ENCODE measurements at regions not wholly inside any gene's neighbourhood (a gene's known extent, or its start where the extent isn't known, plus 50 kb on each side); places are given as distances from the start of the nearest gene placed in this dataset.

DNA sequence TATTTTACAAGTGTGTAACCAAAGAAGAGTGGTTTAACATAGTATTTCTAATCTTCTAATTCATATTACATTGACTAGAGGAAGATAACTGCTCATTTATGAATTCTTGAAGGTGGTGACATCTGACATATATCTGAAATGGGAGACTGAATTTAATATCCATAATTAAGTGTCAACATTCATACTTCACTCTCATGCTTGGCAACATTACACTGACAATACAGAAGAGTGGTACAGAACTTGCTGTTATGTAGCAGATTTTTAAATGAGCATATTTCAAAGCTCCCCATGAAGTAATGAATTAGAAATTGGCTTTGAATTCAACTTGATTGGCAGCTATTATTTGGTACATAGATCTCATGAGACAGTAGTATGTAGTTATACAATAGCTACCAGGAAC, 125.8 kb upstream of the POT1 start:
- Histone ChIP-seq H4K20me1 (ENCODE audit: insufficient read depth, low read length) (no peaks in the 10 kb centered on the region), H3K4me1 (ENCODE audit: control insufficient read depth in 1 of 2, insufficient read depth in 2 of 2, low read length in 2 of 2) (no peaks in the 10 kb centered on the region), H3K9me3 (replicated peaks in 1 of 2; ENCODE audit: control insufficient read depth in 1 of 2, insufficient read depth in 1 of 2, low read length in 2 of 2) (no peaks in the 10 kb centered on the region), H3K27me3 (ENCODE audit: control insufficient read depth in 2 of 2, insufficient read depth in 2 of 2, low read length in 2 of 2) (no peaks in the 10 kb centered on the region), H2AFZ (ENCODE audit: insufficient read depth, low read depth, low read length, poor library complexity, severe bottlenecking) (no peak overlapping the region), H3K4me2 (replicated peaks; ENCODE audit: extremely low read depth, low read length, poor library complexity, severe bottlenecking) (no peak overlapping the region), H3K36me3 (replicated peaks in 1 of 2; ENCODE audit: control insufficient read depth in 1 of 2, insufficient read depth in 2 of 2, low read length in 2 of 2) (no peaks in the 10 kb centered on the region), H3K79me2 (ENCODE audit: insufficient read depth, low read length) (no peaks in the 10 kb centered on the region), H3K9ac (ENCODE audit: insufficient read depth, low read length, poor library complexity, severe bottlenecking) (no peak overlapping the region), H3K27ac (ENCODE audit: low read depth in 1 of 2, low read length in 2 of 2) (no peak overlapping the region), H3K4me3 (replicated peaks in 1 of 3; ENCODE audit: low read depth in 2 of 3, low read length in 3 of 3) (no peak overlapping the region)
- intact Hi-C loops (cut with micrococcal nuclease) = no loop called here
- Mint-ChIP-seq H3K36me3 (no peaks in the 10 kb centered on the region), H3K9me3 (peaks cover 0 to 1% (median 0%) of the 10 kb centered on the region in 7 donors), H3K27ac (no peak overlapping the region), H3K27me3 (ENCODE audit: low read depth in 3 of 3) (peaks cover 0 to 2% (median 1%) of the 10 kb centered on the region in 3 donors), H3K4me3 (no peak overlapping the region), H3K4me1 (no peaks in the 10 kb centered on the region)
- TF ChIP-seq, protein P1, sequence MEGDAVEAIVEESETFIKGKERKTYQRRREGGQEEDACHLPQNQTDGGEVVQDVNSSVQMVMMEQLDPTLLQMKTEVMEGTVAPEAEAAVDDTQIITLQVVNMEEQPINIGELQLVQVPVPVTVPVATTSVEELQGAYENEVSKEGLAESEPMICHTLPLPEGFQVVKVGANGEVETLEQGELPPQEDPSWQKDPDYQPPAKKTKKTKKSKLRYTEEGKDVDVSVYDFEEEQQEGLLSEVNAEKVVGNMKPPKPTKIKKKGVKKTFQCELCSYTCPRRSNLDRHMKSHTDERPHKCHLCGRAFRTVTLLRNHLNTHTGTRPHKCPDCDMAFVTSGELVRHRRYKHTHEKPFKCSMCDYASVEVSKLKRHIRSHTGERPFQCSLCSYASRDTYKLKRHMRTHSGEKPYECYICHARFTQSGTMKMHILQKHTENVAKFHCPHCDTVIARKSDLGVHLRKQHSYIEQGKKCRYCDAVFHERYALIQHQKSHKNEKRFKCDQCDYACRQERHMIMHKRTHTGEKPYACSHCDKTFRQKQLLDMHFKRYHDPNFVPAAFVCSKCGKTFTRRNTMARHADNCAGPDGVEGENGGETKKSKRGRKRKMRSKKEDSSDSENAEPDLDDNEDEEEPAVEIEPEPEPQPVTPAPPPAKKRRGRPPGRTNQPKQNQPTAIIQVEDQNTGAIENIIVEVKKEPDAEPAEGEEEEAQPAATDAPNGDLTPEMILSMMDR (IDR thresholded peaks at IDR 0.05) = no peak
- no peak for DNase-seq

DNA sequence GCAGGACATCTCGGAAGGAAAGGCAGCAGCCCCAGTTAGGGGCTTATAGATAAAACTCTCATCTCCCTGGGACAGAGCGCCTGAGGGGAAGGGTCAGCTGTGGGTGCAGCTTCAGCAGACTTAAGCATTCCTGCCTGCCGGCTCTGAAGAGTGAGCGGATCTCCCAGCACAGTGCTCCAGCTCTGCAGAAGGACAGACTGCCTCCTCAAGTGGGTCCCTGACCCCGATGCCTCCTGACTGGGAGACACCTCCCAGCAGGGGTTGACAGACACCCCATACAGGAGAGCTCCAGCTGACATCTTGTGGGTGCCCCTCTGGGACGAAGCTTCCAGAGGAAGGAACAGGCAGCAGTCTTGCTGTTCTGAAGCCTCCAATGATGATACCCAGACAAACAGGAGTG, 117.1 kb upstream of the POT1 start:
- Histone ChIP-seq H3K36me3 (replicated peaks in 1 of 2; ENCODE audit: control insufficient read depth in 1 of 2, insufficient read depth in 2 of 2, low read length in 2 of 2) (no peaks in the 10 kb centered on the region), H2AFZ (ENCODE audit: insufficient read depth, low read depth, low read length, poor library complexity, severe bottlenecking) (no peak overlapping the region), H3K4me1 (ENCODE audit: control insufficient read depth in 1 of 2, insufficient read depth in 2 of 2, low read length in 2 of 2) (no peaks in the 10 kb centered on the region), H3K4me2 (replicated peaks; ENCODE audit: extremely low read depth, low read length, poor library complexity, severe bottlenecking) (no peak overlapping the region), H4K20me1 (ENCODE audit: insufficient read depth, low read length) (no peaks in the 10 kb centered on the region), H3K27me3 (ENCODE audit: control insufficient read depth in 2 of 2, insufficient read depth in 2 of 2, low read length in 2 of 2) (no peaks in the 10 kb centered on the region), H3K4me3 (replicated peaks in 1 of 3; ENCODE audit: low read depth in 2 of 3, low read length in 3 of 3) (no peak overlapping the region), H3K27ac (ENCODE audit: low read depth in 1 of 2, low read length in 2 of 2) (no peak overlapping the region), H3K9me3 (replicated peaks in 1 of 2; ENCODE audit: control insufficient read depth in 1 of 2, insufficient read depth in 1 of 2, low read length in 2 of 2) (peaks cover 0 to 11% of the 10 kb centered on the region in 2 donors), H3K9ac (ENCODE audit: insufficient read depth, low read length, poor library complexity, severe bottlenecking) (no peak overlapping the region), H3K79me2 (ENCODE audit: insufficient read depth, low read length) (no peaks in the 10 kb centered on the region)
- TF ChIP-seq, protein P1 (IDR thresholded peaks at IDR 0.05) = no peak
- peaks cover 0 to 10% (median 2%) of the 10 kb centered on the region in 7 donors for H3K9me3 Mint-ChIP-seq
- no peak overlapping the region for H3K27ac Mint-ChIP-seq
- no peak overlapping the region for H3K4me3 Mint-ChIP-seq
- DNase-seq = no peak
- no peaks in the 10 kb centered on the region for H3K4me1 Mint-ChIP-seq
- H3K36me3 Mint-ChIP-seq = no peaks in the 10 kb centered on the region
- H3K27me3 Mint-ChIP-seq (ENCODE audit: low read depth in 3 of 3) = no peaks in the 10 kb centered on the region
- intact Hi-C loops (cut with micrococcal nuclease) = no loop called here
- 85% methylated on average over 4 of the region's 6 CpGs for WGBS (ENCODE audit: insufficient coverage)

Data from CD14-positive monocyte (primary cell).